TTC549 (cell line): ENCODE measurements at regions not wholly inside any gene's neighbourhood (a gene's known extent, or its start where the extent isn't known, plus 50 kb on each side); places are given as distances from the start of the nearest gene placed in this dataset.
"Not testable (repeated sequence)": the region's sequence is repeated elsewhere in the genome, so short reads cannot be mapped to it uniquely, and the experiment has no call there.

Experiments used
- FAIRE-seq: peaks from 2 replicates; lab custom pipeline; 2012; peaks lifted over from hg19 to GRCh38; lab: Jason Lieb, UNC

GRCh38 chr12:25424211-25424731 is 128.8 kb downstream of the LMNTD1 start:
- FAIRE-seq: no peak

DNA sequence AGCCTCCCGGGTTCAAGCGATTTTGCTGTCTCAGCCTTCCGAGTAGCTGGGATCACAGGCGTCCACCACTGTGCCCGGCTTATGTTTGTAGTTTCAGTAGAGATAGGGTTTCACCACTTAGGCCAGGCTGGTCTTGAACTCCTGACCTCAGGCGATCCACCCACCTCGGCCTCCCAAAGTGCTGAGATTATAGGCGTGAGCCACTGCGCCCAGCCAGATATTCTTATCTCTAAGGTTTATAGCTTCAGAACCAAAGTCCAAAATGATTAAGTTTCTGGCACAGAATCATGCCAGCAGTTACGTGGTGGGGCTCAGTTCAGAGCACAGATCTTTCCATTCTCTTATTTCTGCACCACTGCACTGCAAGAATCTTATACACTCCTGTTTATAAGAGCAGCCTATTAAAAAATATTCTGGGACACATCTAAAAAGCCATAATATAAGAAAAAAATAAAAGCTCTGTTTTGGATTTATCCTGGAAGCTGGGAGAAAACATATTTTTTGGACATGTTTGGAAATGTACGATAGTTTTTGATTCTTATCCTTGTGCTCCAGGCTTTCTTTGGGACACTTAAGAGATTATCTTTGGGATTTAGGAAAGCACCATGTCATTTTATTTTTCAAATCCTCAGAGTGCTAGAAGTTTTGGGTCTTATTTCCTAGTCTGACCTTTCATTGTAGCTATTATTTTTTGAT is 129.6 kb downstream of the LMNTD1 start:
- FAIRE-seq: no peak

DNA sequence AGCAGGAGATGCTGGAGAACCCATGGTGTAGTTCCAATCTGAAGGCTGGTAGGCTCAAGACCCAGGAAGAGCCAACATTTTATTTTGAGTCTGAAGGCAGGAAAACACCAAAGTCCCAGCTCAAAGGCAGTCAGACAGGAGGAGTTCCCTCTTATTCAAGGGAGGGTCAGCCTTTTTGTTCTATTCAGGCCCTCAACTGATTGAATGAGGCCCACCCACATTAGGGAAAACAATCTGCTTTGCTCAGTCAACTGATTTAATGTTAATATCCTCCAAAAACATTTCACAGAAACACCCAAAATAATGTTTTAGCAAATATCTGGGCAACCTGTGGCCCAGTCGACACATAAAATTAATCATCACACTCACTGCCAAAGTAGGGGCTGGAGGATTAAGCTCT is 130.8 kb downstream of the LMNTD1 start:
- no peak for FAIRE-seq

DNA sequence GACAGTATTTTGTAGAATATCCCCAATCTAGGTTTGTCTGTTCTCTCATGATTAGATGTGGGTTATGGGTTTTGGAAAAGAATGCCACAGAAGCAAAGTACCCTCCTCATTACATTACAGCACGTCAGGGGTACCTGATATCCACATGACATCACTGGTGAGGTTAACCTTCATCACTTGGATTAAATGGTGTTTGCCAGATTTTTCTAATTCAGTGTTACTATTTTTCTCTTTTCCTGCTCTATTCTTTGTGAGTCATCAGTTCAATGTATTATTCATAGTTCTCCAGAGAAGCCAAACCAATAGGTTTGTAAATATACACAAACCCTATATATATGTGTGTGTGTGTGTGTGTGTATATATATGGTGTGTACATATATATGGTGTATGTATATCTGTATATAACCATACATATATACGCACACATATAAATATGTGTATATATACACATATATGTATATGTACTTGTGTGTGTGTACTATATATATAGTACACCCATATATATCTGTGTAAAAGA is 131.4 kb downstream of the LMNTD1 start:
- no peak for FAIRE-seq

DNA sequence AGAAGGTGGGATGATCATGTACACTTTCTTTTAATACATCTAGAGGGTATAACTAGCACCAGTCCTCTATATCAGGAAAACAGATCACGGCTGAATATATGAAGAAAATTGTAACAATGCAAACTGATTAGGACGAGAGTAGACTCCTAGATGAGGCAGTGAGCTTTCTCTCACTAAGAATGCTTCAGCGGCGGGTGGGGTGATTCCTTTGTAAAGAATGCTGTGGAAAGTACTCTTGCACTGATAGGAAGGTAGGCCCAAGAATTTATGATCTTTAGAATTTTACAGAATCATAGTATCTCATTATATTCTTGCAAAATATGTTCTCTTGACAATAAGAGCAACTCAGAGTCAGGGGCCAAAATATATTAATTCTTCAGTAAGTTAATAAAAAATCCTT is 133.0 kb downstream of the LMNTD1 start:
- FAIRE-seq: no peak

DNA sequence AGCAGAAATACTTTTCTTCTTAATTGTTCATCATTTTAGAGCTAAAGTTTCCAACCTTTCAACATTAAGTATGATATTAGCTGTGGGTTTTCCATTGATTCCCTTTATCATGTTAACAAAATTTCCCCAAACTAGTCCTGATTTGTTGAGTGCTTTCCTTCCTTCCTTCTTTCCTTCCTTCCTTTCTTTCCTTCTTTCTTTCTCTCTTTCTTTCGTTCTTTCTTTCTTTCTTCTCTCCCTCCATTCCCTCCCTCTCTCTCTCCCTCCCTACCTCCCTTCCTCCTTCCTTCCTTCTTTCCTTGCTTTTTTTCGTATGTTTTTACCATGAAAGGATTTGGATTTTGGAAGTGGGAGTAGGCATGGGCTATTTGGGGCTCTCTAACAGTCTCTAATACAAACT is 133.5 kb downstream of the LMNTD1 start:
- no peak for FAIRE-seq

GRCh38 chr12:25417071-25417470 is 136.0 kb downstream of the LMNTD1 start:
- no peak for FAIRE-seq

GRCh38 chr12:25416516-25416915 is 136.6 kb downstream of the LMNTD1 start:
- FAIRE-seq: no peak

DNA sequence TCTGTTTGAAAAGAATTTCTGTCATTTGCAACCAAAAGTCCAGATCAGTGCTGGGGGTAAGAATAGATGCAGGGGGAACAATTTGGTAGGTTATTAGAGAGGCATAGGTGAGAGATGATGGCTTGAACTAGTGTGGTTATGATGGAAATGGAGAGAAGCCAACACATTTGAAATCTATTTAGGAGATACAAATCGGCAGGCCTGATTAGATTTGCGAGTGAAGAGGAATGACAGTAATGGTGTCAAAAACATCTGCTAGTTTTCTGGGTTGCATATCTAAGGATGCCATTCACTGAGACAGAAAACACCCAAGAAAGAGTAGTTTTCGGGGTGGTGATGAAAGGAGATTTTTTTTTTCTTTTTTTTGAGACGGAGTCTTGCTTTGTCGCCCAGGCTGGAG is 138.1 kb downstream of the LMNTD1 start:
- FAIRE-seq: no peak

- FAIRE-seq: no peak
Measured at GRCh38 chr12:25412735-25413134, 140.3 kb downstream of the LMNTD1 start.

GRCh38 chr12:25404955-25405354 is 148.1 kb downstream of the LMNTD1 start:
- FAIRE-seq: no peak

DNA sequence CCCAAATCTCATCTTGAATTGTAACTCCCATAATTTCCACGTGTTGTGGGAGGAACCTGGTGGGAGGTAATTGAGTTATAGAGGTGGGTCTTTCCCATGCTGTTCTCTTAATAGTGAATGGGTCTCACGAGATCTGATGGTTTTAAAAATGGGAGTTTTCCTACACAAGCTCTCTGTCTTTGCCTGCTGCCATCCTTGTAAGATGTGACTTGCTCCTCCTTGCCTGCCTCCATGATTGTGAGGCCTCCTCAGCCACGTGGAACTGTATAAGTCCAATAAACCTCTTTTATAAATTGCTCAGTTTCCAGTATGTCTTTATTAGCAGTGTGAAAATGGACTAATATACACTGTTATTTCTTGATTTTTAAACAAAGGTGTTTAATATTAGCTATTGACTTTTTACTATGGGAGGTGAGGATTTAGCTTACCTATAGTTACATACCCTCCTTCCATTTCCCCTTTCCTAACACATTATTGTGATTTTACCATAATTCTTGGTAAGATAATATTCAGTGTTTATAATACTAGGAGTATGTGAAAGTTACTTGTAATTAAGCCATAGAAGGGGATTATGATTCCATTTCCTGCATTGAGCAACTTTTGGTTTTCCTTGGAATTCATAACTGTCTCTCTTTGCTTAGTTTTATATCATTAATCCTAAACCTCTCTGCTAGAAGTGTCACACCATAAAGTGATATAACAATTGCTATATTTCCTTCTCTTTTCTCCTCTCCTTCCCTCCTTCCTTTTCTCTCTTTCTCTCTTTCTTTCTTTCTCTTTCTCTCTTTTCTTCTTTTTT is 151.0 kb upstream of the KRAS start:
- no peak for FAIRE-seq

- no peak for FAIRE-seq
Measured at GRCh38 chr12:25397001-25397400, 146.3 kb upstream of the KRAS start.

DNA sequence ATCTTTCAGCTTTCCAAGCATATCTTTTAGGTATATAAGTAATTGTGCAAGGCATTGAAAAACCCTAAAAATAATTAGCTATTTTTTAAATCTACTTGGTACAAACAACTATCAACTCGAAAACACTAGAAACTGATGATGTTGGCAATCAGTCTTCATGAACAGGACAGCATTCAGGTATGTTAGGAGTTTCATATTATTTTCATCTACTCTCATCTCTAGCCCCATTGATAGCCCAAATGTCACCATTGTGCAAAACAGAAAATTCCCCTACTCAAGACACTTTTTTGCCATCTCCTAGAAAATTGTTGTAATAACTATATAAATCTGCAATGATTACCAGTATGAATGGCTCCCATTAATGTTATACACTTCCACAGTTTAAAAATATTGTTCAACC is 144.5 kb upstream of the KRAS start:
- no peak for FAIRE-seq

GRCh38 chr12:25394775-25395174 is 144.0 kb upstream of the KRAS start:
- FAIRE-seq: not testable (repeated sequence)

DNA sequence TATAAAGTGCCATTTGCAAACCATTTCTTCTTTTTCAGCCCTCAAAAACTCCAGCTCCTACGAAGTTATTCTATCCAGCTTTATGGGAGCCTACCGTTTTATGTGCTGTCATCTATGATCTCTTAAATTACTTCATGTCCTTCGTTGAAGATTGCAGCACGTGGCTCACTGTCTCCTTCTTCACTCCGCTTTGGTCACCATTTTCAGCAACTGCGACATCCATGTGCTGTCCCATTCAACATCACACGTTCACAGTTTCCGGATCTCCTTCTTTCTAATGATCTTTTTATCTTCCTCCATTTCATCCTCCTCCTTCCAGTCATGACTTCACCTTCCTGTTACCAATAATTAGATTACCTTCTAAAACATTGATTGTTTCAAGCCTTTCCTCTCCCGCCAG is 143.3 kb upstream of the KRAS start:
- FAIRE-seq: no peak

DNA sequence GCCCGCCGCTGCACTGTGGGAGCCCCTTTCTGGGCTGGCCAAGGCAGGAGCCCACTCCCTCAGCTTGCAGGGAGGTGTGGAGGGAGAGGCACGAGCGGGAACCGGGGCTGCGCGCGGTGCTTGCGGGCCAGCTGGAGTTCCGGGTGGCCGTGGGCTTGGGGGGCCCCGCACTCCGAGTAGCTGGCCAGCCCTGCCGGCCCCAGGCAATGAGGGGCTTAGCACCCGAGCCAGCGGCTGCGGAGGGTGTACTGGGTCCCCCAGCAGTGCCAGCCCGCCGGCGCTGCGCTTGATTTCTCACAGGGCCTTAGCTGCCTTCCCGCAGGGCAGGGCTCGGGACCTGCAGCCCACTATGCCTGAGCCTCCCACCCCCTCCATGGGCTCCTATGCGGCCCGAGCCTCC is 140.6 kb upstream of the KRAS start:
- FAIRE-seq: not testable (repeated sequence)

DNA sequence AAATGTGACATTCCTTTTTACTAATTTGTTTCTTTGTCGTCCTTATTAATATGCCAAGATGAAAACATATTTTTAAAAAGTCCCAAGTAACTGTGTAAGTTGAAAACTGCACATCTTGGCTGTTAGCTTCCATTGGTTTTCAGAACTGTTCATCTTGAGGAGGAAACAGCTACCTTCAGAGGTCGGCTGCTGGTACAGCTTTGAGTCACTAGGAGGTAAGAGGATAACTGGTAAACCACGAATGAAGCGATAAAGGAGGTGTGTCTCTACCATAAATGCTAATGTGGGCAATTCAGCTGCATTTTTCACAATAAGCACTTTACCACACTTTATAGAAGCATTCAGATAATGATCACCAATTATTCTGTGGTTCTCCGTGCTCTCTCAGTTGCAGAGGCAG is 137.5 kb upstream of the KRAS start:
- no peak for FAIRE-seq

DNA sequence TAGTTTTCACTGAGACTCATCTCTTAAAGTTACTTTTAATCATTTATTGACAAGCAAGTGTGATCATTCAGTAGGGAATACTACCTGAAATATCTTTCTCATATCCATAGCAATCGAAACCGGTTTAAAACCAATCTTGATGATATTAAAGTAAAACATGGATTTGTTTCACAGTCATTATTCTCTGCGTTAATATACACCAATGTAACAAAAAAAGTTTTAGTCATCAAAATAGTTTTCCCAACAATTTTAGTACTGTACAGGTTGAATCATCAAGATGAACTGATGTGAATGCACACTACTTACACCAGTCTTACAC is 137.0 kb upstream of the KRAS start:
- no peak for FAIRE-seq

DNA sequence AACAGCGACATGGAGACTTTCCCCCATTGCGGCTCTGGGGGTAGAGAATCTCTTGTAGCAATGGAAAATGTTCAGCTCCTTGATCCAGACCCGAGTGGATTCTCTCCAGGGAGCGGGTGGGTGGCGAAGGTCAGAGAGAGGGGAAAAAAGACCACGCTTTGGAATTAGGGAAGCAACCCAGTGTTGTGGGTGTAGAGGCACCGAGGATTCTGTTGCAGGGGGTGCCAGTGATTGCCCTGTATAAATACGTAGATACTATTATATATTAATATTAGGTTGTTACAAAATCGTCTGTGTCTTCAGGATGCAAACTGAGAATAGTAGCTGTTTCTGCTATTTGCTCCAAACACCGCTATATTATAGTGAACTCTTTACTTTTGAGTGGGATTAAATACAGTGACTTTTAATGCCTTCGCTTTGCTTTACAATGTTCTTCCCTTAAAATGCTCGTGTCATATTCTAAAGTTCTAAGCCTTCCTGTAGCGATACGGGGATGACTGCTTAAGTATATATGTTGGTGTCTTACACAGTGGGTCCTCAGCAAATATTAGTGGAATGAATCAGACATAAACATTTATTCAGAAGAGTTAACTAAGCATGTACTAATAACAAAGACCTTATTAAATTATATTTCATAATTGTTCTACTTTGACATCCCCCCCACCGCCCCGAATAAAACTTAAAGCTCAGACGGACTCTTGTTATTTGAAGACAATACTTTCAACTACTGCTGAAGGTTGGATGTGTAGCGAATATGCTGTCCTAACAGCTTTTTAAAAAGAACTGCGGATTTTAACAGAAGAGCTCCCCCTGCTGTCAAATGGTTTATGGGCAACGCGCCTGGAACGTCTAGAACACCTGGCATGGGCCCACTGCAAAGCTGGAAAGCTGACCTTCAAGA is 136.4 kb upstream of the KRAS start:
- FAIRE-seq: peak; percentile 84

GRCh38 chr12:25384893-25385248 is 134.1 kb upstream of the KRAS start:
- FAIRE-seq: no peak

- no peak for FAIRE-seq
Measured at GRCh38 chr12:25384038-25384892, 133.5 kb upstream of the KRAS start.
